ENCODE measurements at regions not wholly inside any gene's neighbourhood (a gene's known extent, or its start where the extent isn't known, plus 50 kb on each side); places are given as distances from the start of the nearest gene placed in this dataset.

GRCh38 chr5:6049662-6050061 is 328.7 kb downstream of the MED10 start:
- no peak overlapping the region for H3K14ac ChIP-seq (ENCODE audit: insufficient read depth, low read length)
- H3K79me2 ChIP-seq (ENCODE audit: insufficient read depth, low read length): no peaks in the 10 kb centered on the region
- no peaks in the 10 kb centered on the region for H4K20me1 ChIP-seq (ENCODE audit: control insufficient read depth, insufficient read depth, insufficient read length)
- H3K23me2 ChIP-seq (ENCODE audit: insufficient read length, low read depth, low read length, poor library complexity, severe bottlenecking): no peaks in the 10 kb centered on the region
- no peaks in the 10 kb centered on the region for H3K9me3 ChIP-seq (ENCODE audit: control insufficient read depth, low read depth, low read length)
- H3K27ac Mint-ChIP-seq: no peak overlapping the region
- TF ChIP-seq, protein P1, sequence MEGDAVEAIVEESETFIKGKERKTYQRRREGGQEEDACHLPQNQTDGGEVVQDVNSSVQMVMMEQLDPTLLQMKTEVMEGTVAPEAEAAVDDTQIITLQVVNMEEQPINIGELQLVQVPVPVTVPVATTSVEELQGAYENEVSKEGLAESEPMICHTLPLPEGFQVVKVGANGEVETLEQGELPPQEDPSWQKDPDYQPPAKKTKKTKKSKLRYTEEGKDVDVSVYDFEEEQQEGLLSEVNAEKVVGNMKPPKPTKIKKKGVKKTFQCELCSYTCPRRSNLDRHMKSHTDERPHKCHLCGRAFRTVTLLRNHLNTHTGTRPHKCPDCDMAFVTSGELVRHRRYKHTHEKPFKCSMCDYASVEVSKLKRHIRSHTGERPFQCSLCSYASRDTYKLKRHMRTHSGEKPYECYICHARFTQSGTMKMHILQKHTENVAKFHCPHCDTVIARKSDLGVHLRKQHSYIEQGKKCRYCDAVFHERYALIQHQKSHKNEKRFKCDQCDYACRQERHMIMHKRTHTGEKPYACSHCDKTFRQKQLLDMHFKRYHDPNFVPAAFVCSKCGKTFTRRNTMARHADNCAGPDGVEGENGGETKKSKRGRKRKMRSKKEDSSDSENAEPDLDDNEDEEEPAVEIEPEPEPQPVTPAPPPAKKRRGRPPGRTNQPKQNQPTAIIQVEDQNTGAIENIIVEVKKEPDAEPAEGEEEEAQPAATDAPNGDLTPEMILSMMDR (conservative IDR thresholded peaks at IDR 0.05): no peak
- no peak for DNase-seq
- H3K4me1 ChIP-seq (ENCODE audit: insufficient read depth, low read length): no peaks in the 10 kb centered on the region
- H2BK12ac ChIP-seq (ENCODE audit: insufficient read length, low read depth, low read length): no peak overlapping the region
- H4K8ac ChIP-seq (replicated peaks; ENCODE audit: insufficient read length, low read depth, low read length): no peak overlapping the region
- no peak overlapping the region for H3K4me3 Mint-ChIP-seq
- H3K36me3 Mint-ChIP-seq (ENCODE audit: insufficient read depth in 1 of 3, low read depth in 3 of 3): peaks cover 0 to 4% (median 0%) of the 10 kb centered on the region in 3 experiments; a peak in 2 of 7 replicates
- no peak overlapping the region for H3T11ph ChIP-seq (ENCODE audit: low read length)
- H2AK5ac ChIP-seq (ENCODE audit: insufficient read length, low read length): no peak overlapping the region
- no peak overlapping the region for H2BK5ac ChIP-seq (ENCODE audit: insufficient read length, low read length)
- H3K9me3 Mint-ChIP-seq: peaks cover 6 to 7% of the 10 kb centered on the region in 2 experiments; a peak in 4 of 5 replicates
- H3K23ac ChIP-seq (ENCODE audit: insufficient read length, low read depth, low read length): no peak overlapping the region
- H4K5ac ChIP-seq (ENCODE audit: insufficient read length, low read depth, low read length): no peak overlapping the region
- H3K27me3 Mint-ChIP-seq (ENCODE audit: low read depth): peaks cover 2% of the 10 kb centered on the region; the same call in 1 of the 2 replicates
- no peak overlapping the region for H3K4me2 ChIP-seq (ENCODE audit: insufficient read depth, insufficient read length, low read length)
- no peak overlapping the region for H3K9ac ChIP-seq (ENCODE audit: extremely low read depth, insufficient read length, low read length)
- H3K4ac ChIP-seq (ENCODE audit: low read depth, low read length): no peak overlapping the region
- no peaks in the 10 kb centered on the region for H3K79me1 ChIP-seq (ENCODE audit: insufficient read depth, low read depth, low read length, poor library complexity, severe bottlenecking)
- no peak overlapping the region for H2AFZ ChIP-seq (ENCODE audit: low read length)
- no peaks in the 10 kb centered on the region for H3K27me3 ChIP-seq (ENCODE audit: insufficient read depth, low read length)
- H2BK15ac ChIP-seq (ENCODE audit: low read depth, low read length): no peak overlapping the region
- no peak overlapping the region for H3K18ac ChIP-seq (ENCODE audit: insufficient read length, low read depth, low read length)
- H3K27ac ChIP-seq (ENCODE audit: insufficient read length, low read depth, low read length): no peak overlapping the region
- no peak overlapping the region for H2BK20ac ChIP-seq (ENCODE audit: low read depth, low read length, poor library complexity, severe bottlenecking)
- whole genome bisulfite sequencing (ENCODE audit: extremely low coverage, insufficient read length, low lambda C conversion rate): no CpG with 5 or more reads among the region's 4 CpGs
- H2BK120ac ChIP-seq (ENCODE audit: low read depth, low read length, poor library complexity, severe bottlenecking): no peak overlapping the region
- no peak overlapping the region for H4K91ac ChIP-seq (ENCODE audit: insufficient read length, low read depth, low read length)
- no peak overlapping the region for H3K56ac ChIP-seq (ENCODE audit: insufficient read length, low read depth, low read length)
- H3K4me1 Mint-ChIP-seq: peaks cover 0 to 4% of the 10 kb centered on the region in 2 experiments; a peak in 1 of 4 replicates
